A673 (cell line): ENCODE measurements at regions not wholly inside any gene's neighbourhood (a gene's known extent, or its start where the extent isn't known, plus 50 kb on each side); places are given as distances from the start of the nearest gene placed in this dataset.

ENCODE experiments used
- EZH2 ChIP-seq: fragments of 200-600 bp; sonication (generic); IDR thresholded peaks from 2 replicates; pipeline ENCODE4 v1.6.1; 2017; ENCODE audit warnings: borderline replicate concordance, low read depth, mild to moderate bottlenecking, mixed read lengths, antibody characterized with exemption, low read length; ENCODE audit not compliant: poor library complexity, severe bottlenecking
- TF ChIP-seq, protein P1 (sequence below): fragments of 300-800, 200-600 bp; sonication (generic); conservative IDR thresholded peaks from 2 replicates; pipeline ENCODE4 v1.5.1; 2017; ENCODE audit warnings: low read depth, mild to moderate bottlenecking, antibody characterized with exemption, low read length, moderate library complexity, mixed read lengths

DNA sequence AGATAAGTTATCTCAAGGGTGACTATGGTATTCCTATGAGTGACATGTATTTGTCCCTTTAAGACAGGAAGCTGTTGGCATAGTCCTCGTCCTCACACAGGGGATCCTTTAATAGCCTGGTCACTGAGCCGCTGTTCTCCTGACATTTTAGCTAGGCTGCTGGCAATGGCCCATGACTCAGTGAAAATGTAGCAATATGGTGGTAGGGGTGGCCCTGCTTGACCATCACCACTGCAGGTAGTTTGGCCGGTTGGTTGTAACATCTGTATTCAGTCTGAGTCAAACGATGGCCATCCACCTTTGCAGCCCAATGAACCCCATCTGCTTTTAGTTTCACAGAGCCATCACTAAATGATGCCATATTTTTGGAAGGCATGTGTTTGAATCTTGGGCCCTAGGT, 110.1 kb upstream of the RAB18 start:
- no peak for TF ChIP-seq EZH2
- TF ChIP-seq, protein P1, sequence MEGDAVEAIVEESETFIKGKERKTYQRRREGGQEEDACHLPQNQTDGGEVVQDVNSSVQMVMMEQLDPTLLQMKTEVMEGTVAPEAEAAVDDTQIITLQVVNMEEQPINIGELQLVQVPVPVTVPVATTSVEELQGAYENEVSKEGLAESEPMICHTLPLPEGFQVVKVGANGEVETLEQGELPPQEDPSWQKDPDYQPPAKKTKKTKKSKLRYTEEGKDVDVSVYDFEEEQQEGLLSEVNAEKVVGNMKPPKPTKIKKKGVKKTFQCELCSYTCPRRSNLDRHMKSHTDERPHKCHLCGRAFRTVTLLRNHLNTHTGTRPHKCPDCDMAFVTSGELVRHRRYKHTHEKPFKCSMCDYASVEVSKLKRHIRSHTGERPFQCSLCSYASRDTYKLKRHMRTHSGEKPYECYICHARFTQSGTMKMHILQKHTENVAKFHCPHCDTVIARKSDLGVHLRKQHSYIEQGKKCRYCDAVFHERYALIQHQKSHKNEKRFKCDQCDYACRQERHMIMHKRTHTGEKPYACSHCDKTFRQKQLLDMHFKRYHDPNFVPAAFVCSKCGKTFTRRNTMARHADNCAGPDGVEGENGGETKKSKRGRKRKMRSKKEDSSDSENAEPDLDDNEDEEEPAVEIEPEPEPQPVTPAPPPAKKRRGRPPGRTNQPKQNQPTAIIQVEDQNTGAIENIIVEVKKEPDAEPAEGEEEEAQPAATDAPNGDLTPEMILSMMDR: no peak
